ENCODE measurements at regions not wholly inside any gene's neighbourhood (a gene's known extent, or its start where the extent isn't known, plus 50 kb on each side); places are given as distances from the start of the nearest gene placed in this dataset.

DNA sequence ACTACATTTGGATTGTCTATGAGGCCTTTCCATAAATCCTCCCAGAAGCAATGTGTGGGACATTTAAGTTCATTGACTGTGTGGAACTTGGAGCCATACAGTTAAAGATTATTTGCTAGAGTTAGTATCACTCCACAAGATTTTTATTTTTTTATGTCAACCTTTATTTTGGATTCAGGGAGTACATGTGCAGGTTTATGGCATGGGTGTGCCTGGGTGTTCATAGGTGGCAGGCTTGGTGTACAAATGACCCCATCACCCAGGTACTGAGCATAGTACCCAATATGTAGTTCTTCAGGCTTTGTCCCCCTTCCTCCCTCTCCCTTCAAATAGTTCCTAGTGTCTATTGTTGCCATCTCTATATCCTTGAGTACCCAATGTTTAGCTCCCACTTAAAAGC is 199.8 kb upstream of the ZFP42 start:
- no peak overlapping the region for H3K27ac ChIP-seq (ENCODE audit: low read depth, low read length)
- H3K9ac ChIP-seq (ENCODE audit: low read length), result no peak overlapping the region
- H3K36me3 ChIP-seq (ENCODE audit: insufficient read depth, low read length), result no peaks in the 10 kb centered on the region
- no peaks in the 10 kb centered on the region for H3K4me1 ChIP-seq (ENCODE audit: insufficient read depth, low read length)
- no peaks in the 10 kb centered on the region for H3K27me3 ChIP-seq (ENCODE audit: control insufficient read depth in 1 of 2, insufficient read depth in 2 of 2, low read length in 2 of 2)
- H3K4me3 ChIP-seq (ENCODE audit: low read depth in 1 of 2, low read length in 2 of 2), result no peak overlapping the region
- no peaks in the 10 kb centered on the region for H3K9me3 ChIP-seq (ENCODE audit: low read length)

DNA sequence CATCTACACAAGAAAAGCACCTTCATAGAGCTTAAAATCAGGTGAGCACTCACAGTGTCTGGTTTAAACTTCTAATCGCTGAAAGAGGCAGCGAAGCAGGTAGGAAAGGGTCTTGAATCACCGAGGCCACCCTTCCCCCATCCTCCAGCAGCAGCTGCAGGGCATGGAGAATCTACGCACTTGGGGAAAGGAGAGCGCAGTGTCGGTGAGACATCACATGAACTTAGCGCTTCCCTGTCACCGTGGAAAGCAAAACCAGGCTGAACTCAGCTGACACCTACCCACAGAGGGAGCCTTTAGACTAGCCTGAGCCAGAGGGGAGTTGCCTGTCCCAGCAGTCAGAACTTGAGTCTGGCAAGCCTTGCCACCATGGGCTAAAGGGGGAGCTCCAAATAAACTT is 197.2 kb upstream of the ZFP42 start:
- Histone ChIP-seq H3K9me3 (ENCODE audit: low read length) (no peaks in the 10 kb centered on the region), H3K36me3 (ENCODE audit: insufficient read depth, low read length) (no peaks in the 10 kb centered on the region), H3K4me3 (ENCODE audit: low read depth in 1 of 2, low read length in 2 of 2) (no peak overlapping the region), H3K4me1 (ENCODE audit: insufficient read depth, low read length) (no peaks in the 10 kb centered on the region), H3K27me3 (ENCODE audit: control insufficient read depth in 1 of 2, insufficient read depth in 2 of 2, low read length in 2 of 2) (no peaks in the 10 kb centered on the region), H3K9ac (ENCODE audit: low read length) (no peak overlapping the region), H3K27ac (ENCODE audit: low read depth, low read length) (no peak overlapping the region)

DNA sequence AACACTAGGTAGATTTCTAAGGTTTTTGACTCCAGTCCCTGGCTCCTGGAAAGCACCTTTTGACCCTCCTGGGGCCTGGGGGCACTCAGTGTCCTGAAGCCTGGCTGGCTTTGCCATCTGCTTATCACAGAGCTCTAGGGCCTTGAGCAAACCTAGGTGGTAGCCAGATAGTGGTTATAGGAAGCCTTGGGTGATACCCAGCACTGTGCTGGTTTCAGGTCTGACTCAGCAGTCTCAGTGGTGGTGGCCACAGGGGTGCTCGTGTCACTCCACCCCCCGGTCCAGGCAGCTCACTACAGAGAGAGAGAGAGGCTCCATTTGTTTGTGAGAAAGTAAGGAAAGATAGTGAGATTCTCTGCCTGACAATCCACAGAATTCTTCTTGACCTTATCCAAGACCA is 195.8 kb upstream of the ZFP42 start:
- H3K36me3 ChIP-seq (ENCODE audit: insufficient read depth, low read length), result no peaks in the 10 kb centered on the region
- H3K27me3 ChIP-seq (ENCODE audit: control insufficient read depth in 1 of 2, insufficient read depth in 2 of 2, low read length in 2 of 2), result no peaks in the 10 kb centered on the region
- no peaks in the 10 kb centered on the region for H3K4me1 ChIP-seq (ENCODE audit: insufficient read depth, low read length)
- H3K4me3 ChIP-seq (ENCODE audit: low read depth in 1 of 2, low read length in 2 of 2), result no peak overlapping the region
- H3K9ac ChIP-seq (ENCODE audit: low read length), result no peak overlapping the region
- no peak overlapping the region for H3K27ac ChIP-seq (ENCODE audit: low read depth, low read length)
- H3K9me3 ChIP-seq (ENCODE audit: low read length), result no peaks in the 10 kb centered on the region

DNA sequence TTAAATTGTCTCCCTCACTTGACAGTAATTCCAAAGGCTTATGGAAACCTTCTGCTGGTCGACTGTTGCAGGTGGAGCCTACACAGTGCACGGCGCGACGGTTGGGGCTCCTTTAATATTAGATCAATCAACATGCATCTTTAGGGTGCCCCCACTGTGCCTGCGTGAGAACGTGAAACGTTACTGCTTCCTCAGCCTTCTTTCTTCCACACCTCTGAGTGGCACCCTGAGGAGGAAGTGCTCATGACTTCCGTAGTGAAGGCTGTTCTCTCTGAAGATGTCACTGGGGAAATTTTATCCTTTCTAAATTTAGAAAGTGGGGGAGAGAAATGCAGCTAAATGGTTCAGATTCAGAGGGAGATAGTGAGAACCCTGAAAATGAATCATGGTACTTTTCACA is 184.0 kb upstream of the ZFP42 start:
- Histone ChIP-seq H3K36me3 (ENCODE audit: insufficient read depth, low read length) (no peaks in the 10 kb centered on the region), H3K4me1 (ENCODE audit: insufficient read depth, low read length) (no peaks in the 10 kb centered on the region), H3K27me3 (ENCODE audit: control insufficient read depth in 1 of 2, insufficient read depth in 2 of 2, low read length in 2 of 2) (no peaks in the 10 kb centered on the region), H3K27ac (ENCODE audit: low read depth, low read length) (no peak overlapping the region), H3K4me3 (ENCODE audit: low read depth in 1 of 2, low read length in 2 of 2) (no peak overlapping the region), H3K9ac (ENCODE audit: low read length) (no peak overlapping the region), H3K9me3 (ENCODE audit: low read length) (no peaks in the 10 kb centered on the region)

DNA sequence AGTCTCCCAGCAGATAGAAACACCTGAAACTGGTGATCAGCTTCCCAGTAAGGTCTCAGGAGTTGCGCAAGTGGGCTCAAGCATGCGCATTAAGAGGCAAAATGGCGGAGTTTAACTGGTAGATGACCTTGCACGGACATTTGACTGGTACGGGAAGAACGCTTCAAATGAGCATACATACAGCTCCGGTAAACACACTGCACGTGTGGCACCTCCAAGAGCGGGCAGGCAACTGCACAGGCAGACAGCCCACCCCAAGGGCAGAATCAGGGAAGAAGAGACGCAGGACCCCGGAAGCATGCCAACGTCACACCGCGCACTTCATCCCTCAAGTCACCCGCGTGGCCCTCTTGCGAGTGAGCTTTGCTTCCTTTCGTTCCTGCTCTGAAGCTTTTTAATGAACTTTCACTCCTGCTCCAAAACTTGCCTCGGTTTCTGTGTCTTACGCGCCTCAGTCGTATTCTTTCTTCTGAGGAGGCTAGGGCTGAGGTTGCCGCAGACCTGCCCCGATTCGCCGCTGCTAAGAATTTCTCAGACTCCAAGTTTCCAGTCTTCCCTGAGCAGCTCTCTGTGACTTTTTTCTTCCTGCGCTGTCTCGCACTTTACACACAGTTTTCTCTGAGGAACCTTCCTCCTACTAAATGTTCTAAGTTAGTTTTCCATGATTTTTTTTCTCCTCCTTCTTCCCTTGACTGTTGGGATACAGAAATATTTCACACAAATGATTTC is 180.7 kb upstream of the ZFP42 start:
- no peaks in the 10 kb centered on the region for H3K9me3 ChIP-seq (ENCODE audit: low read length)
- no peak overlapping the region for H3K9ac ChIP-seq (ENCODE audit: low read length)
- H3K4me1 ChIP-seq (ENCODE audit: insufficient read depth, low read length), result no peaks in the 10 kb centered on the region
- peak overlapping the region in 1 of 2 donors; percentile 10 for H3K4me3 ChIP-seq (ENCODE audit: low read depth in 1 of 2, low read length in 2 of 2)
- no peaks in the 10 kb centered on the region for H3K27me3 ChIP-seq (ENCODE audit: control insufficient read depth in 1 of 2, insufficient read depth in 2 of 2, low read length in 2 of 2)
- no peaks in the 10 kb centered on the region for H3K36me3 ChIP-seq (ENCODE audit: insufficient read depth, low read length)
- no peak overlapping the region for H3K27ac ChIP-seq (ENCODE audit: low read depth, low read length)

DNA sequence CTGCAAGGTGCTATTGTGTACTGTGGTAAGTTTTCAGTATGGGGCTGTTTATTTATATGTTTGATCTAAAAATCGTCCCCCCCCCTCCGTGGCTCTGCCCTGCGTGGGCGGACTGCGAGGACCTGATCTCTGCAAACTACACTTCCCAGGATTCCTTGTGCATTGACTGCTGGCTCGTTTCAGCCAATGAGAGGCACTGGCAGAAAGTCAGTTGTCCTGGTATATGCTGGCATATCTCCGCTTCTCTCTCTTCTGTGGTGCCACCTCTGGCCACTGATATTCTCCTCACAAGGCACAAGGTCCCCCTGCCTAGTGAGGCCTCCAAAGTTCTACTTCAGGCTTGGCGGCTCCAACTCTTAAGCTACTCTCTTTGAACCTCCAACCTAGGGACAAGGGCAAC is 168.8 kb upstream of the ZFP42 start:
- Histone ChIP-seq H3K27me3 (ENCODE audit: control insufficient read depth in 1 of 2, insufficient read depth in 2 of 2, low read length in 2 of 2) (no peaks in the 10 kb centered on the region), H3K27ac (ENCODE audit: low read depth, low read length) (no peak overlapping the region), H3K4me3 (ENCODE audit: low read depth in 1 of 2, low read length in 2 of 2) (no peak overlapping the region), H3K9ac (ENCODE audit: low read length) (no peak overlapping the region), H3K9me3 (ENCODE audit: low read length) (no peaks in the 10 kb centered on the region), H3K4me1 (ENCODE audit: insufficient read depth, low read length) (no peaks in the 10 kb centered on the region), H3K36me3 (ENCODE audit: insufficient read depth, low read length) (no peaks in the 10 kb centered on the region)

DNA sequence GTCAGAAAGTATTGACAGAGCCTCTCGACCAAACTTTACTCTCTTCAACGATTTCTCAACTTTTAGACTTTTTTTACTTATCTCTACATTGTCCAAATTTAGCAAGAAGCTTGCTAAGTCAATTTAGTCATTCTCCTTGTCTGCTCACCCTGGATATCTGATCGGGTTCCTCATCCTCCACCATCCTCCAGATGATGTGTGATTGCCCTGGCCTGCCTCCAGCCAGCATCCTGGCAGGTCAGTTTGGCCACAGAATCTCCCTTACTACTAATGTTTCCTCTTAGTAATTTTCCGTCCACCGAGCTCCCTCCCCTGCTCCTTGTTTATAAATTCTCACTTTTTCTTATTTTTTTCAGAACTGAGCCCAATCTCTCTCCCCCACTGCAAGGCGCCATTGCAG is 167.9 kb upstream of the ZFP42 start:
- Histone ChIP-seq H3K4me3 (ENCODE audit: low read depth in 1 of 2, low read length in 2 of 2) (no peak overlapping the region), H3K4me1 (ENCODE audit: insufficient read depth, low read length) (no peaks in the 10 kb centered on the region), H3K36me3 (ENCODE audit: insufficient read depth, low read length) (no peaks in the 10 kb centered on the region), H3K27me3 (ENCODE audit: control insufficient read depth in 1 of 2, insufficient read depth in 2 of 2, low read length in 2 of 2) (no peaks in the 10 kb centered on the region), H3K9ac (ENCODE audit: low read length) (no peak overlapping the region), H3K9me3 (ENCODE audit: low read length) (no peaks in the 10 kb centered on the region), H3K27ac (ENCODE audit: low read depth, low read length) (no peak overlapping the region)

DNA sequence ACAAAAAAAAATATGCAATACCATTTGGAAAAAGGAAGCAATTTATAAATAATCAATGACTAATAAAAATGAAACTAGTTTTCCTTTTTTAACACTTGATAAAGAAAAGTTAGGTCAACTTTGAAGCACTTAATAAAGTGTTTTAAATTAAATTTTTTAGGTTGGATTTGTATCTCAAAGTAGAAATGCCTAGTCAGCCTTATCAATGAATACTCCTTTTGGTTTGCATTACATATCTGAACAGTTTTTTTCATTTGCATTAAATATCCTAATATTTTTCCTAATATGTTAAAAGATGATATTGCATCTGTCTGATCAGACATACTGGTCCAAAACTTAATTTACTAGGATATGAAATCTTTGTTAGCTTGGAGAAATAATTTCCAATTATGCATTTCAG is 155.8 kb upstream of the ZFP42 start:
- Histone ChIP-seq H3K4me3 (ENCODE audit: low read depth in 1 of 2, low read length in 2 of 2) (no peak overlapping the region), H3K9ac (ENCODE audit: low read length) (no peak overlapping the region), H3K27ac (ENCODE audit: low read depth, low read length) (no peak overlapping the region), H3K4me1 (ENCODE audit: insufficient read depth, low read length) (no peaks in the 10 kb centered on the region), H3K27me3 (ENCODE audit: control insufficient read depth in 1 of 2, insufficient read depth in 2 of 2, low read length in 2 of 2) (no peaks in the 10 kb centered on the region), H3K36me3 (ENCODE audit: insufficient read depth, low read length) (no peaks in the 10 kb centered on the region), H3K9me3 (ENCODE audit: low read length) (no peaks in the 10 kb centered on the region)

DNA sequence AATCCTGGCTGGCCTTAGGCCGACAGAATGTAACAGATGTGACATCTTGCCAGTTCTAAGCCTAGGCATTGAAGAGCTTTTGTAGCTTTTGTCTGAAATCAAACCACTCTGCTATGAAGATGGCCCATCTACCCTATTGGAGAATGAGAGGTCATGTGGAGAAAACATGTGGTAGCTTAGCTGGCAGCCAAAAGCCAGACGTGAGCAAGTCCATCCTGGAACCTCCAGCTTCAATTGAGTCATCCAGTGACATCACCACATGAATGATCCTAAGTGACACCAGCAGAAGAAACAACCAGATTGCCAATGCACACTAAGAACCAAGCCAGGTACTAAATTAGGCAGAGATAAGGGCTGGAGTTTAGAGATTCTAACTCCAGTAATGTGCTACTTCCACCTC is 154.8 kb upstream of the ZFP42 start:
- Histone ChIP-seq H3K27ac (ENCODE audit: low read depth, low read length) (no peak overlapping the region), H3K27me3 (ENCODE audit: control insufficient read depth in 1 of 2, insufficient read depth in 2 of 2, low read length in 2 of 2) (no peaks in the 10 kb centered on the region), H3K9ac (ENCODE audit: low read length) (no peak overlapping the region), H3K9me3 (ENCODE audit: low read length) (no peaks in the 10 kb centered on the region), H3K36me3 (ENCODE audit: insufficient read depth, low read length) (no peaks in the 10 kb centered on the region), H3K4me3 (ENCODE audit: low read depth in 1 of 2, low read length in 2 of 2) (no peak overlapping the region), H3K4me1 (ENCODE audit: insufficient read depth, low read length) (no peaks in the 10 kb centered on the region)

DNA sequence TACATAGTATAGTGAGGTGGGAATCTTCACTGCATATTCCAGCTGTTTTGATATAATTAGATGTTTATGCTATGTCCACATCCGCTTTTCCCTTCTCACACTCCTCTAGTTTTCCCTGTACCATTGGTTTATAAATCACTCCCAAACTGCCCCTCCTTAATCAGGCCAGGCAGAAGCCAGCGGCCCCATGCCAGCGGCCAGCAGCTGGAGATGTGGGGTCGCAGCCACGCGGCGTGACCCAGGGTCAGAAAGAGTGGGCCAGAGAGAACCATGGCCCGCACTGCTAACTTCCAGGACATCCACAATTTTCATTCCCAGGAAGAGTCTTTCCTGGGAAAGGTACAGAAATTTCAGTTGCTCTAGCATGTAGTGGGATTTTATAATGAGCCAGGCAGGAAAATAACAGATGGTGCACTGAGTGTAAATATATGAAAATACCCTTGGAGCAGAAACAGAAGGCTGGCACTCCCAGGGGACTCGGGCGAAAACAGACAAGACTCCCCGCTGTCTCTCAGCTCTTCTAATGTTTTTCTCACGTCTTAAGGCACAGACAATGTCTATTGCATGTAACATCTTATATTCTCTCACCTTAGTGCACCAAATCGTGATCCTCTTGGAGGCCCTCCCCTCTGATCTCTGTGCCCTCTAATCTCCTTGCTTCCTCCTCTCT is 145.9 kb upstream of the ZFP42 start:
- H3K27ac ChIP-seq (ENCODE audit: low read depth, low read length), result no peak overlapping the region
- no peak overlapping the region for H3K4me3 ChIP-seq (ENCODE audit: low read depth in 1 of 2, low read length in 2 of 2)
- no peaks in the 10 kb centered on the region for H3K27me3 ChIP-seq (ENCODE audit: control insufficient read depth in 1 of 2, insufficient read depth in 2 of 2, low read length in 2 of 2)
- no peaks in the 10 kb centered on the region for H3K4me1 ChIP-seq (ENCODE audit: insufficient read depth, low read length)
- H3K36me3 ChIP-seq (ENCODE audit: insufficient read depth, low read length), result no peaks in the 10 kb centered on the region
- no peak overlapping the region for H3K9ac ChIP-seq (ENCODE audit: low read length)
- H3K9me3 ChIP-seq (ENCODE audit: low read length), result no peaks in the 10 kb centered on the region

DNA sequence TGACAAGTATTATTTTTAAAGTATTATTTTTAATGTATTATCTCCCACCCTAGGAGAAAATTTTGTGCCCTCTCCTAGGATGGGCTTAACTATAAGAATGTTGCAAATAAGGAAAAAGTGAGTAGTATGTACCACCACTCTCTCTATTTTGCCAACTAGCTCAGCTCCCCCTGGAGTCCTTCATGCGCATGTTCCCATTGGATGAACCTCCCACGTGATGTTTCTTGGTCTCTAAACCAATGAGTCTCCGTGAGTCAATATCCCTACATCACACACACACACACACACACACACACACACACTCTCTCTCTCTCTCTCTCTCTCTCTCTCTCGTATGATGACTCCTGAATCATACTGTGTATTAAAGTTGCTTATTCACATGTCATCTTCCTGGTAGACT is 129.7 kb upstream of the ZFP42 start:
- Histone ChIP-seq H3K27me3 (ENCODE audit: control insufficient read depth in 1 of 2, insufficient read depth in 2 of 2, low read length in 2 of 2) (no peaks in the 10 kb centered on the region), H3K9me3 (ENCODE audit: low read length) (no peaks in the 10 kb centered on the region), H3K27ac (ENCODE audit: low read depth, low read length) (no peak overlapping the region), H3K9ac (ENCODE audit: low read length) (no peak overlapping the region), H3K4me1 (ENCODE audit: insufficient read depth, low read length) (no peaks in the 10 kb centered on the region), H3K4me3 (ENCODE audit: low read depth in 1 of 2, low read length in 2 of 2) (no peak overlapping the region), H3K36me3 (ENCODE audit: insufficient read depth, low read length) (no peaks in the 10 kb centered on the region)

DNA sequence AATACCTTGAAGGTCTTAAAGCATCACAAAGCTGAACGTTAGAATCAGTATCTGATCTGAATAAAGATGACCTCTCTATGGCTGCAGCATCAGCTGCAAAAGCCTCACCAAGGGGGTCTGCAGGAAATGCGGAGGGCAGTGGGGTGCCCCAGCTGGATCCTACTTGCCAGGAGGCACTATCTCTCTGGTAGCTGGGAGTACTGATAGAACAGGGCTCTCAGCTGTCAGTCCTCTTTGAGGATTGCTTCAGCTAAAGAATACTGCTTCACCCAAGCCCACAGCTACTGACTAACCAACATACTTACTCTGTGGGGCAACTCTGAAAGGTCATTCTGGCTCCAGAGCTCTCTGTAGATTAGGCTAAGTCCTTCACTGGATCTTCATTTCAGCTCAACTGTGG is 112.5 kb upstream of the ZFP42 start:
- H3K4me1 ChIP-seq (ENCODE audit: insufficient read depth, low read length), result no peaks in the 10 kb centered on the region
- H3K27ac ChIP-seq (ENCODE audit: low read depth, low read length), result no peak overlapping the region

More for the DNA sequence above, 112.5 kb upstream of the ZFP42 start:
- no peaks in the 10 kb centered on the region for H3K27me3 ChIP-seq (ENCODE audit: control insufficient read depth in 1 of 2, insufficient read depth in 2 of 2, low read length in 2 of 2)
- no peaks in the 10 kb centered on the region for H3K9me3 ChIP-seq (ENCODE audit: low read length)
- H3K4me3 ChIP-seq (ENCODE audit: low read depth in 1 of 2, low read length in 2 of 2), result no peak overlapping the region
- H3K9ac ChIP-seq (ENCODE audit: low read length), result no peak overlapping the region
- no peaks in the 10 kb centered on the region for H3K36me3 ChIP-seq (ENCODE audit: insufficient read depth, low read length)
